ENCODE measurements at regions not wholly inside any gene's neighbourhood (a gene's known extent, or its start where the extent isn't known, plus 50 kb on each side); places are given as distances from the start of the nearest gene placed in this dataset.

DNA sequence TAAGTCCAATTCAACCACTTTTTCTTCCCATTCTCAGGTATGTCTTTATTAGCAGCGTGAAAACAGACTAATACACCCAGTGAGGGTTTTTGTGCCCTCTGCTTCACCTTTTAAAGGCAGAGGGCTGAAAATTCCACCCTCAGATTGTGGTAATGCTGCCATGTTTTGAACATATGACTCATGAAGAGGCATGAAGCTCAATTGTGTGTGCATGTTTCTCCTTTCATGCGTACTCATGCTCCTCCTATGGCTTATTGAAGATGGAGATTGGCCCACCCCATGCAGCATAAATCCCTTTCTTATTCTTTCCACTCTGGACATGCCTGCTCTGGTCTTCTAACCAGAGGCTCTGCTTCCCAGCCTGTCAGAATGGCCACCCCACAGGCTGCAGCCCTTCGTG lies 168.0 kb upstream of the PRKCQ start:
- Histone ChIP-seq H3K23ac (ENCODE audit: insufficient read length, low read depth, low read length) (no peak overlapping the region), H2BK120ac (ENCODE audit: low read depth, low read length, poor library complexity, severe bottlenecking) (no peak overlapping the region), H3K27me3 (ENCODE audit: insufficient read depth, low read length) (no peaks in the 10 kb centered on the region), H3K79me1 (ENCODE audit: insufficient read depth, low read depth, low read length, poor library complexity, severe bottlenecking) (no peaks in the 10 kb centered on the region), H3K4ac (ENCODE audit: low read depth, low read length) (no peak overlapping the region), H3K56ac (ENCODE audit: insufficient read length, low read depth, low read length) (no peak overlapping the region), H3K4me2 (ENCODE audit: insufficient read depth, insufficient read length, low read length) (no peak overlapping the region), H4K5ac (ENCODE audit: insufficient read length, low read depth, low read length) (no peak overlapping the region), H3K23me2 (ENCODE audit: insufficient read length, low read depth, low read length, poor library complexity, severe bottlenecking) (no peaks in the 10 kb centered on the region), H3K9ac (ENCODE audit: extremely low read depth, insufficient read length, low read length) (no peak overlapping the region), H2BK15ac (ENCODE audit: low read depth, low read length) (no peak overlapping the region), H3K14ac (ENCODE audit: insufficient read depth, low read length) (no peak overlapping the region), H3K79me2 (ENCODE audit: insufficient read depth, low read length) (no peaks in the 10 kb centered on the region), H4K8ac (replicated peaks; ENCODE audit: insufficient read length, low read depth, low read length) (no peak overlapping the region), H3T11ph (ENCODE audit: low read length) (no peak overlapping the region), H2BK12ac (ENCODE audit: insufficient read length, low read depth, low read length) (no peak overlapping the region), H2AK5ac (ENCODE audit: insufficient read length, low read length) (no peak overlapping the region), H4K91ac (ENCODE audit: insufficient read length, low read depth, low read length) (no peak overlapping the region), H2BK5ac (ENCODE audit: insufficient read length, low read length) (no peak overlapping the region), H3K27ac (ENCODE audit: insufficient read length, low read depth, low read length) (no peak overlapping the region), H2AFZ (ENCODE audit: low read length) (no peak overlapping the region), H2BK20ac (ENCODE audit: low read depth, low read length, poor library complexity, severe bottlenecking) (no peak overlapping the region), H4K20me1 (ENCODE audit: control insufficient read depth, insufficient read depth, insufficient read length) (no peaks in the 10 kb centered on the region), H3K4me1 (ENCODE audit: insufficient read depth, low read length) (0 out of 2 replicates have a peak, but pooled peaks cover 4% of the 10 kb centered on the region), H3K18ac (ENCODE audit: insufficient read length, low read depth, low read length) (no peak overlapping the region), H3K9me3 (ENCODE audit: control insufficient read depth, low read depth, low read length) (no peaks in the 10 kb centered on the region)
- Mint-ChIP-seq H3K9me3 (peaks cover 0 to 9% of the 10 kb centered on the region in 2 experiments; a peak in 4 of 5 replicates), H3K4me1 (peaks cover 6 to 13% of the 10 kb centered on the region in 2 experiments), H3K27ac (no peak overlapping the region), H3K4me3 (no peak overlapping the region), H3K27me3 (ENCODE audit: low read depth) (peaks cover 4% of the 10 kb centered on the region), H3K36me3 (ENCODE audit: insufficient read depth in 1 of 3, low read depth in 3 of 3) (peaks cover 0 to 5% (median 0%) of the 10 kb centered on the region in 3 experiments; a peak in 4 of 7 replicates)
- TF ChIP-seq, protein P1, sequence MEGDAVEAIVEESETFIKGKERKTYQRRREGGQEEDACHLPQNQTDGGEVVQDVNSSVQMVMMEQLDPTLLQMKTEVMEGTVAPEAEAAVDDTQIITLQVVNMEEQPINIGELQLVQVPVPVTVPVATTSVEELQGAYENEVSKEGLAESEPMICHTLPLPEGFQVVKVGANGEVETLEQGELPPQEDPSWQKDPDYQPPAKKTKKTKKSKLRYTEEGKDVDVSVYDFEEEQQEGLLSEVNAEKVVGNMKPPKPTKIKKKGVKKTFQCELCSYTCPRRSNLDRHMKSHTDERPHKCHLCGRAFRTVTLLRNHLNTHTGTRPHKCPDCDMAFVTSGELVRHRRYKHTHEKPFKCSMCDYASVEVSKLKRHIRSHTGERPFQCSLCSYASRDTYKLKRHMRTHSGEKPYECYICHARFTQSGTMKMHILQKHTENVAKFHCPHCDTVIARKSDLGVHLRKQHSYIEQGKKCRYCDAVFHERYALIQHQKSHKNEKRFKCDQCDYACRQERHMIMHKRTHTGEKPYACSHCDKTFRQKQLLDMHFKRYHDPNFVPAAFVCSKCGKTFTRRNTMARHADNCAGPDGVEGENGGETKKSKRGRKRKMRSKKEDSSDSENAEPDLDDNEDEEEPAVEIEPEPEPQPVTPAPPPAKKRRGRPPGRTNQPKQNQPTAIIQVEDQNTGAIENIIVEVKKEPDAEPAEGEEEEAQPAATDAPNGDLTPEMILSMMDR (conservative IDR thresholded peaks at IDR 0.05), result no peak
- DNase-seq, result no peak
- no CpG with 5 or more reads among the region's 3 CpGs for WGBS (ENCODE audit: extremely low coverage, insufficient read length, low lambda C conversion rate)

All from H9 (cell line).